ENCODE measurements at regions not wholly inside any gene's neighbourhood (a gene's known extent, or its start where the extent isn't known, plus 50 kb on each side); places are given as distances from the start of the nearest gene placed in this dataset.

GRCh38 chr3:153944084-153944483, 177.1 kb upstream of the ARHGEF26 start:
- no peak for TF ChIP-seq POLR2A (IDR thresholded peaks at IDR 0.05; ENCODE audit: low read length)
- TF ChIP-seq GATA1 (IDR thresholded peaks at IDR 0.05; ENCODE audit: low read depth, low read length) = no peak
